A549 (cell line): ENCODE measurements at regions not wholly inside any gene's neighbourhood (a gene's known extent, or its start where the extent isn't known, plus 50 kb on each side); places are given as distances from the start of the nearest gene placed in this dataset.

ENCODE experiments used
- ATAC-seq, 2 experiments: fragments of 200-7000 bp in 1 of 2; fragments of >200 bp in 1 of 2; cut with Nextera tagmentation in 1 of 2; cut with Tn5 transposase in 1 of 2; 3 replicates each; pipeline versions ENCODE4 v1.8.0 to v1.9.1; 2018 to 2020; ENCODE audit warnings: mild to moderate bottlenecking in 1 of 2, moderate library complexity in 1 of 2
- CTCF ChIA-PET: fragments of 300-600 bp; sonication (Branson Sonifier 250); formaldehyde crosslinking; extraction: SDS; loops from one replicate; lab custom pipeline; 2021; ENCODE audit warnings: antibody characterized with exemption, inconsistent platforms; lab: Yijun Ruan, JAX
- POLR2A ChIA-PET: fragments of 350-600 bp; formaldehyde crosslinking; extraction: SDS; loops from one replicate; lab custom pipeline; 2021; ENCODE audit warnings: antibody characterized with exemption, inconsistent platforms; lab: Yijun Ruan, JAX
- DNase-seq, 2 experiments: peaks; one replicate each; pipeline versions ENCODE4 v3.0.0 to v3.0.0-alpha.2; 2011 to 2016; ENCODE audit warnings: low read depth in 1 of 2, low spot score in 1 of 2
- FAIRE-seq: peaks from 2 replicates; lab custom pipeline; 2011; peaks lifted over from hg19 to GRCh38; lab: Jason Lieb, UNC
- H3K27ac ChIP-seq, 2 experiments: fragments of >200 bp; sonication (Bioruptor Twin); formaldehyde crosslinking; 3 replicates each; pipeline ENCODE4 v1.5.1; 2016 to 2017
- H3K4me1 ChIP-seq: fragments of >200 bp; sonication (Bioruptor Twin); formaldehyde crosslinking; 3 replicates; pipeline ENCODE4 v1.6.1; 2016
- H3K4me2 ChIP-seq: fragments of >200 bp; sonication (Bioruptor Twin); formaldehyde crosslinking; 3 replicates; pipeline ENCODE4 v1.6.1; 2016
- H3K4me3 ChIP-seq: fragments of >200 bp; sonication (Bioruptor Twin); formaldehyde crosslinking; 3 replicates; pipeline ENCODE4 v1.5.1; 2016
- H3K9me3 ChIP-seq: fragments of >200 bp; sonication (Bioruptor Twin); formaldehyde crosslinking; 3 replicates; pipeline ENCODE4 v1.6.1; 2016
- ATOH8 ChIP-seq: fragments of 250-450 bp; sonication (Bioruptor Pico); IDR thresholded peaks from 2 replicates; pipeline ENCODE4 v1.5.0; 2020; ENCODE audit warnings: low read depth, mild to moderate bottlenecking, moderate library complexity
- BCL3 ChIP-seq: fragments of >200 bp; sonication (Bioruptor Twin); formaldehyde crosslinking; IDR thresholded peaks from 3 replicates; pipeline ENCODE4 v1.6.1; 2016
- BHLHE40 ChIP-seq: IDR thresholded peaks from 2 replicates; pipeline ENCODE4 v1.6.1; 2012; ENCODE audit warnings: low read depth, low read length, inconsistent platforms
- CBX2 ChIP-seq: fragments of 200-600 bp; sonication (generic); IDR thresholded peaks from 2 replicates; pipeline ENCODE4 v1.6.1; 2016; ENCODE audit warnings: low read depth, mild to moderate bottlenecking, borderline replicate concordance
- CBX8 ChIP-seq: fragments of 200-600 bp; sonication (generic); IDR thresholded peaks from 2 replicates; pipeline ENCODE4 v1.6.1; 2016
- CEBPB ChIP-seq, 2 experiments: fragments of >200 bp in 1 of 2; sonication (Bioruptor Twin) in 1 of 2; formaldehyde crosslinking in 1 of 2; IDR thresholded peaks; 2 replicates each; pipeline ENCODE4 v1.6.1; 2012 to 2016
- CHD2 ChIP-seq: fragments of 150-350 bp; IDR thresholded peaks from 2 replicates; pipeline ENCODE4 v1.6.1; 2014; ENCODE audit warnings: low read length; ENCODE audit not compliant: partially characterized antibody
- EHF ChIP-seq: fragments of 250-450 bp; sonication (Bioruptor Pico); IDR thresholded peaks from 2 replicates; pipeline ENCODE4 v1.5.0; 2020; ENCODE audit warnings: mild to moderate bottlenecking
- FOSL2 ChIP-seq, 2 experiments: fragments of 450-650 bp in 1 of 2; fragments of >200 bp in 1 of 2; sonication (Bioruptor Twin) in 1 of 2; formaldehyde crosslinking; IDR thresholded peaks; 2 replicates each; pipeline versions ENCODE4 v1.5.0 to v1.6.1; 2016 to 2020; ENCODE audit warnings: mild to moderate bottlenecking in 1 of 2, moderate library complexity in 1 of 2
- FOXS1 ChIP-seq: fragments of 250-450 bp; sonication (Bioruptor Pico); IDR thresholded peaks from 2 replicates; pipeline ENCODE4 v1.5.0; 2020; ENCODE audit warnings: mild to moderate bottlenecking, moderate library complexity
- HEYL ChIP-seq: fragments of 250-450 bp; sonication (Bioruptor Pico); IDR thresholded peaks from 2 replicates; pipeline ENCODE4 v1.8.0; 2021; ENCODE audit warnings: mild to moderate bottlenecking, moderate library complexity
- HOXA7 ChIP-seq: fragments of 250-450 bp; sonication (Bioruptor Pico); IDR thresholded peaks from 2 replicates; pipeline ENCODE4 v1.5.0; 2020; ENCODE audit warnings: mild to moderate bottlenecking, moderate library complexity
- JUNB ChIP-seq: fragments of >200 bp; sonication (Bioruptor Twin); formaldehyde crosslinking; IDR thresholded peaks from 2 replicates; pipeline ENCODE4 v1.6.1; 2016
- KDM5A ChIP-seq: fragments of 200-600 bp; sonication (generic); IDR thresholded peaks from 2 replicates; pipeline ENCODE4 v1.6.1; 2016; ENCODE audit warnings: antibody characterized with exemption, mild to moderate bottlenecking
- MAFK ChIP-seq: fragments of 450-650 bp; IDR thresholded peaks from 2 replicates; pipeline ENCODE4 v1.6.1; 2014; ENCODE audit not compliant: partially characterized antibody
- NFE2L2 ChIP-seq: fragments of 150-350 bp; conservative IDR thresholded peaks from 2 replicates; pipeline ENCODE4 v1.6.1; 2014; ENCODE audit warnings: low read length
- NPAS2 ChIP-seq: fragments of 250-450 bp; sonication (Bioruptor Pico); IDR thresholded peaks from 2 replicates; pipeline ENCODE4 v1.8.0; 2022; ENCODE audit warnings: mild to moderate bottlenecking, moderate library complexity, borderline replicate concordance
- NR3C1 ChIP-seq: fragments of >200 bp; sonication (Bioruptor Twin); formaldehyde crosslinking; IDR thresholded peaks from 3 replicates; pipeline ENCODE4 v1.6.1; 2017
- PBX3 ChIP-seq: IDR thresholded peaks from 2 replicates; pipeline ENCODE4 v1.6.1; 2012
- RAD21 ChIP-seq, 2 experiments: fragments of >200 bp in 1 of 2; sonication (Bioruptor Twin) in 1 of 2; formaldehyde crosslinking in 1 of 2; IDR thresholded peaks in 1 of 2; conservative IDR thresholded peaks in 1 of 2; 2 replicates in 1 of 2; 3 replicates in 1 of 2; pipeline ENCODE4 v1.6.1; 2012 to 2018; ENCODE audit warnings: inconsistent platforms in 1 of 2
- RARB ChIP-seq: fragments of 250-450 bp; sonication (Bioruptor Pico); IDR thresholded peaks from 2 replicates; pipeline ENCODE4 v1.8.0; 2021; ENCODE audit warnings: mild to moderate bottlenecking, moderate library complexity
- RCOR1 ChIP-seq: fragments of 150-350 bp; IDR thresholded peaks from 2 replicates; pipeline ENCODE4 v1.6.1; 2014; ENCODE audit warnings: antibody characterized with exemption, low read length, low read depth
- REST ChIP-seq: fragments of 200-600 bp; sonication (generic); IDR thresholded peaks from 2 replicates; pipeline ENCODE4 v1.6.1; 2016; ENCODE audit warnings: antibody characterized with exemption, mild to moderate bottlenecking, moderate library complexity
- RNF2 ChIP-seq: fragments of 200-600 bp; sonication (generic); IDR thresholded peaks from 2 replicates; pipeline ENCODE4 v1.6.1; 2016; ENCODE audit warnings: low read depth, mild to moderate bottlenecking, antibody characterized with exemption, moderate library complexity, borderline replicate concordance
- SMC3 ChIP-seq: fragments of >200 bp; sonication (Bioruptor Twin); formaldehyde crosslinking; IDR thresholded peaks from 3 replicates; pipeline ENCODE4 v1.6.1; 2018; ENCODE audit warnings: inconsistent platforms
- SREBF2 ChIP-seq: fragments of 450-650 bp; IDR thresholded peaks from 2 replicates; pipeline ENCODE4 v1.6.1; 2014; ENCODE audit warnings: mild to moderate bottlenecking, moderate library complexity
- TFCP2L1 ChIP-seq: fragments of 250-450 bp; sonication (Bioruptor Pico); IDR thresholded peaks from 2 replicates; pipeline ENCODE4 v1.5.0; 2021; ENCODE audit warnings: mild to moderate bottlenecking
- ZC3H11A ChIP-seq: fragments of 450-650 bp; IDR thresholded peaks from 2 replicates; pipeline ENCODE4 v1.6.1; 2014; ENCODE audit warnings: antibody characterized with exemption, mild to moderate bottlenecking
- WGBS: methylation state at CpG from one replicate; pipeline ENCODE4 v1.1.6; 2017; ENCODE audit errors: missing lambda C conversion rate; 5-methylcytosine and 5-hydroxymethylcytosine counted together

- TF ChIP-seq HOXA7 (CRISPR knock-in tag) (no peak), CHD2 (no peak)
These were observed 614.1 kb upstream of the MGMT start (continued) for GRCh38 chr10:128852902-128853301.

- no peak for ATAC-seq
- no peaks in the 10 kb centered on the region for H3K4me1 ChIP-seq
These were observed 613.5 kb upstream of the MGMT start for GRCh38 chr10:128853537-128853936.

GRCh38 chr10:128854204-128854603, 612.8 kb upstream of the MGMT start:
- WGBS: 0% methylated on average over 1 of the region's 1 CpG
- H3K9me3 ChIP-seq: no peaks in the 10 kb centered on the region
- no peak overlapping the region for H3K27ac ChIP-seq
- ATAC-seq (no peak), DNase-seq (no peak), FAIRE-seq (no peak)
- no peaks in the 10 kb centered on the region for H3K4me1 ChIP-seq
- ChIA-PET CTCF (no interaction called here), POLR2A (no interaction called here)
- H3K4me3 ChIP-seq: no peak overlapping the region
- no peak overlapping the region for H3K4me2 ChIP-seq
- TF ChIP-seq CBX2 (no peak), NPAS2 (CRISPR knock-in tag) (no peak), RARB (CRISPR knock-in tag) (no peak), ATOH8 (no peak), RNF2 (no peak), SMC3 (no peak), JUNB (no peak), RCOR1 (no peak), FOSL2 (IDR thresholded peaks at IDR 0.05) (no peak), FOSL2 (CRISPR knock-in tag; IDR thresholded peaks at IDR 0.05) (no peak), FOXS1 (CRISPR knock-in tag) (no peak), PBX3 (no peak), CBX8 (no peak), KDM5A (no peak), CEBPB (IDR thresholded peaks at IDR 0.05) (no peak), BHLHE40 (no peak)

More at GRCh38 chr10:128853537-128853936, 613.5 kb upstream of the MGMT start:
- no peak overlapping the region for H3K27ac ChIP-seq
- CTCF ChIA-PET: no interaction called here
- H3K9me3 ChIP-seq: no peaks in the 10 kb centered on the region
- no peak overlapping the region for H3K4me2 ChIP-seq
- POLR2A ChIA-PET: no interaction called here
- no peak for FAIRE-seq
- TF ChIP-seq ZC3H11A: no peak
- no peak for TF ChIP-seq NFE2L2
- no peak for TF ChIP-seq REST
- no peak for TF ChIP-seq CHD2
- no peak for TF ChIP-seq TFCP2L1 (CRISPR knock-in tag)
- no peak for TF ChIP-seq NPAS2 (CRISPR knock-in tag)
- TF ChIP-seq NR3C1: no peak
- TF ChIP-seq EHF (CRISPR knock-in tag): no peak
- no peak for TF ChIP-seq HEYL (CRISPR knock-in tag)
- no peak for TF ChIP-seq RAD21 (conservative IDR thresholded peaks at IDR 0.05 in 1 of 2, IDR thresholded peaks at IDR 0.05 in 1 of 2)
- no peak for TF ChIP-seq BCL3
- no peak for TF ChIP-seq SREBF2
- no peak for TF ChIP-seq MAFK
- TF ChIP-seq, all 56 proteins: peak for 0
- DNase-seq: no peak
- no peak overlapping the region for H3K4me3 ChIP-seq
- WGBS: 36% methylated on average over 8 of the region's 8 CpGs
